ENCODE measurements at regions not wholly inside any gene's neighbourhood (a gene's known extent, or its start where the extent isn't known, plus 50 kb on each side); places are given as distances from the start of the nearest gene placed in this dataset.
"Not testable (repeated sequence)": the region's sequence is repeated elsewhere in the genome, so short reads cannot be mapped to it uniquely, and the experiment has no call there.

DNA sequence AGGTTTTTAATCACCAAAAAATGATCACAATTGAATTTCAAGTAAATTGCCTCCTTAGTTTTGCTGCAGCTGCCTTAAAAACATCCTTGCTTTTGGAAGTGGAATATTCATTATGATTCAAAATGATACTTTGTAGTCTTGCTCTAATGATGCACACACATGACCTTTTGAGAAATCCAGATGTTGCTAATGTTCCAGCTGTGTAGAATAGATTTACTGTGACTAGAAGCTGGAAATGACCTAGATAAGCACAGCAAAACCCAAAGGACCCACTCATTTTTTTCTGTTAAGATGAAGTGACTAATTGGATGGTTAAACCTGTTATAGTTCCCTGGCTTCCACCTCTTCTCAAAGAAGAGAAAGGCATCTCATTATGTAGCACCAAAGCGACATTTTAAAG lies 64.6 kb upstream of the RALGPS2 start:
- no peak overlapping the region for H3K9ac ChIP-seq (ENCODE audit: low read length)
- no peaks in the 10 kb centered on the region for H3K27me3 Mint-ChIP-seq (ENCODE audit: low read depth, unreplicated experiment)
- H3K36me3 Mint-ChIP-seq (ENCODE audit: low read depth, unreplicated experiment), result no peaks in the 10 kb centered on the region
- no peaks in the 10 kb centered on the region for H4K20me1 ChIP-seq (ENCODE audit: insufficient read depth, low read length)
- no peaks in the 10 kb centered on the region for H3K9me3 ChIP-seq (ENCODE audit: insufficient read depth, low read depth, low read length)
- no peaks in the 10 kb centered on the region for H3K79me2 ChIP-seq (ENCODE audit: insufficient read depth, low read length)
- no peaks in the 10 kb centered on the region for H3K27me3 ChIP-seq (ENCODE audit: insufficient read depth, low read length)
- no peaks in the 10 kb centered on the region for H3K4me1 Mint-ChIP-seq (ENCODE audit: low read depth, unreplicated experiment)
- no peaks in the 10 kb centered on the region for H3K9me3 Mint-ChIP-seq (ENCODE audit: unreplicated experiment)
- FAIRE-seq (no peak), DNase-seq (ENCODE audit: low read depth) (no peak)
- no peak overlapping the region for H2AFZ ChIP-seq (ENCODE audit: low read depth, low read length)
- no peak overlapping the region for H3K4me3 Mint-ChIP-seq (ENCODE audit: unreplicated experiment)
- H3K36me3 ChIP-seq (ENCODE audit: insufficient read depth, low read length), result no peaks in the 10 kb centered on the region
- H3K4me2 ChIP-seq (ENCODE audit: low read length), result no peak overlapping the region
- no peak overlapping the region for H3K27ac ChIP-seq (ENCODE audit: low read depth, low read length)
- no peaks in the 10 kb centered on the region for H3K4me1 ChIP-seq (ENCODE audit: insufficient read depth, low read length)
- no peak overlapping the region for H3K4me3 ChIP-seq (ENCODE audit: insufficient read depth, low read depth, low read length)
- TF ChIP-seq CTCF (IDR thresholded peaks at IDR 0.05; ENCODE audit: insufficient read depth, low read depth, low read length), result no peak
- TF ChIP-seq EZH2 (IDR thresholded peaks at IDR 0.05; ENCODE audit: insufficient read depth, low read length), result no peak
- no peak overlapping the region for H3K27ac Mint-ChIP-seq (ENCODE audit: unreplicated experiment)

DNA sequence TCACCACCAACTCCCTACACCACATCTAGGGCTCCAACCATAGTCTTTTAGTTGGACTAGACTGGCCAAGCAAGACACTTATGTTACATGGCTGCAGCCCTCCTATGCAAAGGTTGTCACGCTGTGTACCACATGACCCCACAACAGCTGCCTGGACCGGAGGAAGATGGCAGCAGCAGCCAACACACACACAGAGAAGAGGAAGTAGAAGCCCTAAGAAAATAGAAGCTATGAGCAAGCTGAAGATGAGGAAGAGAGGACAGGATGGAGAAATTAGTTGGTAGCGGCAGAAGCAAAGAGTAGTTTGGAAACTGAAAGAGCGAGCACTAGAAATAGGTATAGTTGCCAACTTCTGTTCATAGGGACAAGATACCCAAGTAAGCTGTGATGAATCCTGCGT lies 60.8 kb upstream of the RALGPS2 start:
- no peaks in the 10 kb centered on the region for H3K4me1 ChIP-seq (ENCODE audit: insufficient read depth, low read length)
- no peak overlapping the region for H3K4me3 Mint-ChIP-seq (ENCODE audit: unreplicated experiment)
- H3K9ac ChIP-seq (ENCODE audit: low read length), result no peak overlapping the region
- no peaks in the 10 kb centered on the region for H3K9me3 Mint-ChIP-seq (ENCODE audit: unreplicated experiment)
- H3K27me3 Mint-ChIP-seq (ENCODE audit: low read depth, unreplicated experiment), result no peaks in the 10 kb centered on the region
- no peak for DNase-seq (ENCODE audit: low read depth)
- H3K4me2 ChIP-seq (ENCODE audit: low read length), result no peak overlapping the region
- H3K79me2 ChIP-seq (ENCODE audit: insufficient read depth, low read length), result no peaks in the 10 kb centered on the region
- H3K27me3 ChIP-seq (ENCODE audit: insufficient read depth, low read length), result no peaks in the 10 kb centered on the region
- no peak overlapping the region for H2AFZ ChIP-seq (ENCODE audit: low read depth, low read length)
- TF ChIP-seq EZH2 (IDR thresholded peaks at IDR 0.05; ENCODE audit: insufficient read depth, low read length), result no peak
- TF ChIP-seq CTCF (IDR thresholded peaks at IDR 0.05; ENCODE audit: insufficient read depth, low read depth, low read length), result no peak
- no peaks in the 10 kb centered on the region for H3K36me3 ChIP-seq (ENCODE audit: insufficient read depth, low read length)
- H3K9me3 ChIP-seq (ENCODE audit: insufficient read depth, low read depth, low read length), result no peaks in the 10 kb centered on the region
- no peak overlapping the region for H3K27ac Mint-ChIP-seq (ENCODE audit: unreplicated experiment)
- FAIRE-seq, result no peak
- no peaks in the 10 kb centered on the region for H4K20me1 ChIP-seq (ENCODE audit: insufficient read depth, low read length)
- no peak overlapping the region for H3K4me3 ChIP-seq (ENCODE audit: insufficient read depth, low read depth, low read length)
- no peaks in the 10 kb centered on the region for H3K4me1 Mint-ChIP-seq (ENCODE audit: low read depth, unreplicated experiment)
- no peak overlapping the region for H3K27ac ChIP-seq (ENCODE audit: low read depth, low read length)
- no peaks in the 10 kb centered on the region for H3K36me3 Mint-ChIP-seq (ENCODE audit: low read depth, unreplicated experiment)

- no peak for FAIRE-seq
- H3K27ac Mint-ChIP-seq (ENCODE audit: unreplicated experiment), result no peak overlapping the region
These were observed 59.5 kb upstream of the RALGPS2 start for GRCh38 chr1:178665579-178665978.

DNA sequence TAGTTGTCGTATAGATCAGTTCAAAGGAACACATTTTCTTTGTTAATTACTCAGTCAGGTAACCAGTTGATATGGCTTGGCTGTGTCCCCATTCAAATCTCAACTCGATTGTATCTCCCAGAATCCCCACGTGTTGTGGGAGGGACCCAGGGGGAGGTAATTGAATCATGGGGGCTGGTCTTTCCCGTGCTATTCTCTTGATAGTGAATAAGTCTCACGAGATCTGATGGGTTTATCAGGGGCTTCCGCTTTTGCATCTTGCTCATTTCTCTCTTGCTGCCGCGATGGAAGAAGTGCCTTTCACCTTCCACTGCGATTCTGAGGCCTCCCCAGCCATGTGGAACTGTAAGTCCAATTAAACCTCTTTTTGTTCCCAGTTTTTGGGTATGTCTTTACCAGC lies 58.2 kb upstream of the RALGPS2 start:
- not testable (repeated sequence) for H3K4me1 Mint-ChIP-seq (ENCODE audit: low read depth, unreplicated experiment); H3K36me3 ChIP-seq (ENCODE audit: insufficient read depth, low read length); H3K27ac ChIP-seq (ENCODE audit: low read depth, low read length); H2AFZ ChIP-seq (ENCODE audit: low read depth, low read length); H3K27me3 Mint-ChIP-seq (ENCODE audit: low read depth, unreplicated experiment); H3K4me3 Mint-ChIP-seq (ENCODE audit: unreplicated experiment); H3K4me3 ChIP-seq (ENCODE audit: insufficient read depth, low read depth, low read length); H3K9ac ChIP-seq (ENCODE audit: low read length); H3K79me2 ChIP-seq (ENCODE audit: insufficient read depth, low read length); H3K9me3 Mint-ChIP-seq (ENCODE audit: unreplicated experiment); FAIRE-seq; H3K27ac Mint-ChIP-seq (ENCODE audit: unreplicated experiment); H3K9me3 ChIP-seq (ENCODE audit: insufficient read depth, low read depth, low read length); H3K4me1 ChIP-seq (ENCODE audit: insufficient read depth, low read length); H4K20me1 ChIP-seq (ENCODE audit: insufficient read depth, low read length); H3K4me2 ChIP-seq (ENCODE audit: low read length); H3K36me3 Mint-ChIP-seq (ENCODE audit: low read depth, unreplicated experiment); DNase-seq (ENCODE audit: low read depth); H3K27me3 ChIP-seq (ENCODE audit: insufficient read depth, low read length)

More at GRCh38 chr1:178665579-178665978, 59.5 kb upstream of the RALGPS2 start:
- H3K4me1 ChIP-seq (ENCODE audit: insufficient read depth, low read length), result no peaks in the 10 kb centered on the region
- no peak overlapping the region for H2AFZ ChIP-seq (ENCODE audit: low read depth, low read length)
- Mint-ChIP-seq H3K27me3 (ENCODE audit: low read depth, unreplicated experiment) (no peaks in the 10 kb centered on the region), H3K4me3 (ENCODE audit: unreplicated experiment) (no peak overlapping the region), H3K36me3 (ENCODE audit: low read depth, unreplicated experiment) (no peaks in the 10 kb centered on the region), H3K9me3 (ENCODE audit: unreplicated experiment) (no peaks in the 10 kb centered on the region), H3K4me1 (ENCODE audit: low read depth, unreplicated experiment) (no peaks in the 10 kb centered on the region)
- no peaks in the 10 kb centered on the region for H3K27me3 ChIP-seq (ENCODE audit: insufficient read depth, low read length)
- no peak overlapping the region for H3K27ac ChIP-seq (ENCODE audit: low read depth, low read length)
- no peak overlapping the region for H3K4me2 ChIP-seq (ENCODE audit: low read length)
- no peaks in the 10 kb centered on the region for H3K9me3 ChIP-seq (ENCODE audit: insufficient read depth, low read depth, low read length)
- H3K36me3 ChIP-seq (ENCODE audit: insufficient read depth, low read length), result no peaks in the 10 kb centered on the region
- H4K20me1 ChIP-seq (ENCODE audit: insufficient read depth, low read length), result no peaks in the 10 kb centered on the region
- H3K9ac ChIP-seq (ENCODE audit: low read length), result no peak overlapping the region
- H3K4me3 ChIP-seq (ENCODE audit: insufficient read depth, low read depth, low read length), result no peak overlapping the region
- TF ChIP-seq CTCF (IDR thresholded peaks at IDR 0.05; ENCODE audit: insufficient read depth, low read depth, low read length), result no peak
- TF ChIP-seq EZH2 (IDR thresholded peaks at IDR 0.05; ENCODE audit: insufficient read depth, low read length), result no peak
- H3K79me2 ChIP-seq (ENCODE audit: insufficient read depth, low read length), result no peaks in the 10 kb centered on the region
- DNase-seq (ENCODE audit: low read depth), result no peak
